ENCODE measurements at regions not wholly inside any gene's neighbourhood (a gene's known extent, or its start where the extent isn't known, plus 50 kb on each side); places are given as distances from the start of the nearest gene placed in this dataset.

- TF ChIP-seq MBD1 (CRISPR knock-in tag; IDR thresholded peaks at IDR 0.05) (no peak), MEF2A (IDR thresholded peaks at IDR 0.05; ENCODE audit: control insufficient read depth, low read depth, low read length) (no peak), ETS1 (conservative IDR thresholded peaks at IDR 0.05; ENCODE audit: control insufficient read depth, low read depth, low read length) (no peak), RBFOX2 (IDR thresholded peaks at IDR 0.05; ENCODE audit: low read depth, low read length) (no peak), PRDM10 (IDR thresholded peaks at IDR 0.05; ENCODE audit: partially characterized antibody) (no peak)
Measured at GRCh38 chr4:141971869-141972268, 335.5 kb downstream of the IL15 start (continued).

Data from K562 (cell line).